GM12878 (cell line): ENCODE measurements at regions not wholly inside any gene's neighbourhood (a gene's known extent, or its start where the extent isn't known, plus 50 kb on each side); places are given as distances from the start of the nearest gene placed in this dataset.

Experiments used
- ATF7 ChIP-seq: fragments of 450-650 bp; IDR thresholded peaks from 2 replicates; pipeline ENCODE4 v1.6.1; 2016; ENCODE audit warnings: low read depth, mild to moderate bottlenecking
- BCL11A ChIP-seq: IDR thresholded peaks from 2 replicates; pipeline ENCODE4 v1.6.1; 2011; ENCODE audit warnings: low read depth, low read length
- CBFB ChIP-seq: IDR thresholded peaks from 2 replicates; pipeline ENCODE4 v1.6.1; 2016; ENCODE audit warnings: antibody characterized with exemption, low read depth
- CREB1 ChIP-seq: IDR thresholded peaks from 2 replicates; pipeline ENCODE4 v1.6.1; 2012; ENCODE audit warnings: low read depth, mild to moderate bottlenecking, inconsistent platforms
- EGR1 ChIP-seq, 2 experiments: IDR thresholded peaks; 1 replicate in 1 of 2; 2 replicates in 1 of 2; pipeline ENCODE4 v1.6.1; 2011 to 2012; ENCODE audit warnings: low read depth in 2 of 2, low read length in 2 of 2, borderline replicate concordance in 1 of 2, mild to moderate bottlenecking in 1 of 2, moderate library complexity in 1 of 2
- ESRRA ChIP-seq: IDR thresholded peaks from 2 replicates; pipeline ENCODE4 v1.6.1; 2012; ENCODE audit warnings: mild to moderate bottlenecking, low read length, improper control_type of control experiment
- EZH2 ChIP-seq: IDR thresholded peaks from 2 replicates; pipeline ENCODE4 v1.6.1; 2012; ENCODE audit warnings: low read depth, mild to moderate bottlenecking, control low read depth, inconsistent platforms, low read length, borderline replicate concordance; ENCODE audit not compliant: control insufficient read depth
- GABPA ChIP-seq: IDR thresholded peaks from 2 replicates; pipeline ENCODE4 v1.6.1; 2014; ENCODE audit warnings: antibody characterized with exemption, low read depth, mild to moderate bottlenecking, inconsistent platforms
- HDAC6 ChIP-seq: fragments of 200-600 bp; sonication (generic); IDR thresholded peaks from one replicate; pipeline ENCODE4 v1.8.0; 2017; ENCODE audit warnings: antibody characterized with exemption; ENCODE audit not compliant: unreplicated experiment
- IKZF2 ChIP-seq, 2 experiments: fragments of 450-650 bp; IDR thresholded peaks; 2 replicates each; pipeline ENCODE4 v1.6.1; 2017; ENCODE audit warnings: mild to moderate bottlenecking in 2 of 2, moderate library complexity in 2 of 2
- JUND ChIP-seq: IDR thresholded peaks from 2 replicates; pipeline ENCODE4 v1.6.1; 2012; ENCODE audit warnings: low read depth, mild to moderate bottlenecking, low read length, improper control_type of control experiment, moderate library complexity
- NFIC ChIP-seq: IDR thresholded peaks from 2 replicates; pipeline ENCODE4 v1.6.1; 2012; ENCODE audit warnings: low read depth, mild to moderate bottlenecking, inconsistent platforms, low read length, moderate library complexity
- NFYB ChIP-seq: IDR thresholded peaks from 2 replicates; pipeline ENCODE4 v1.6.1; 2011; ENCODE audit warnings: low read depth, mild to moderate bottlenecking, low read length, improper control_type of control experiment, moderate library complexity; ENCODE audit not compliant: insufficient read depth
- POU2F2 ChIP-seq: IDR thresholded peaks from 3 replicates; pipeline ENCODE4 v1.6.1; 2011; ENCODE audit warnings: low read depth, mild to moderate bottlenecking, low read length, borderline replicate concordance
- REST ChIP-seq: IDR thresholded peaks from 2 replicates; pipeline ENCODE4 v1.6.1; 2012; ENCODE audit warnings: mild to moderate bottlenecking, low read depth, low read length
- SIX5 ChIP-seq: IDR thresholded peaks from 2 replicates; pipeline ENCODE4 v1.6.1; 2011; ENCODE audit warnings: mild to moderate bottlenecking, low read depth, low read length, moderate library complexity; ENCODE audit not compliant: severe bottlenecking
- SMAD1 ChIP-seq: fragments of 450-650 bp; IDR thresholded peaks from 2 replicates; pipeline ENCODE4 v1.6.1; 2018; ENCODE audit warnings: mild to moderate bottlenecking, low read depth; ENCODE audit not compliant: partially characterized antibody
- SMC3 ChIP-seq: IDR thresholded peaks from 2 replicates; pipeline ENCODE4 v1.6.1; 2011; ENCODE audit warnings: low read length, improper control_type of control experiment, borderline replicate concordance
- STAT1 ChIP-seq: fragments of 450-650 bp; conservative IDR thresholded peaks from 2 replicates; pipeline ENCODE4 v1.6.1; 2014; ENCODE audit warnings: antibody characterized with exemption, mild to moderate bottlenecking
- ZBTB33 ChIP-seq: fragments of 450-650 bp; IDR thresholded peaks from 2 replicates; pipeline ENCODE4 v1.6.1; 2017; ENCODE audit warnings: mild to moderate bottlenecking
- ZBTB4 ChIP-seq: fragments of 450-650 bp; formaldehyde crosslinking; IDR thresholded peaks from 2 replicates; pipeline ENCODE4 v1.4.0; 2022; ENCODE audit warnings: mild to moderate bottlenecking, moderate library complexity
- ZNF384 ChIP-seq: IDR thresholded peaks from 2 replicates; pipeline ENCODE4 v1.6.1; 2012; ENCODE audit warnings: low read depth, mild to moderate bottlenecking, low read length, improper control_type of control experiment, borderline replicate concordance
- ZSCAN29 ChIP-seq: fragments of 450-650 bp; IDR thresholded peaks from 2 replicates; pipeline ENCODE4 v1.6.1; 2017; ENCODE audit warnings: mild to moderate bottlenecking, moderate library complexity

- no peak for TF ChIP-seq REST
- no peak for TF ChIP-seq JUND
- TF ChIP-seq HDAC6, result no peak
- peak; percentile 56; the same call in 1 of the 2 replicates for TF ChIP-seq BCL11A
- TF ChIP-seq POU2F2, result no peak
- no peak for TF ChIP-seq ZBTB33
- TF ChIP-seq ZBTB4, result no peak
- no peak for TF ChIP-seq ZSCAN29
- no peak for TF ChIP-seq SMAD1
- TF ChIP-seq CBFB, result no peak; the same call in 1 of the 2 replicates
- no peak for TF ChIP-seq SIX5
- no peak for TF ChIP-seq EGR1 (IDR thresholded peaks at IDR 0.05; ENCODE audit: borderline replicate concordance in 1 of 2, low read depth in 2 of 2, low read length in 2 of 2)
- no peak for TF ChIP-seq EZH2
- TF ChIP-seq SMC3, result peak; percentile 17; the same call in 1 of the 2 replicates
- peak; percentile 27; the same call in 1 of the 2 replicates for TF ChIP-seq ZNF384
- TF ChIP-seq CREB1, result peak; percentile 42
- TF ChIP-seq ESRRA, result no peak
- no peak for TF ChIP-seq NFYB
- TF ChIP-seq IKZF2 (IDR thresholded peaks at IDR 0.05), result peak; percentile 44 to 49; a peak in 2 of 4 replicates
- TF ChIP-seq ATF7, result peak; percentile 41; the same call in 1 of the 2 replicates
- TF ChIP-seq GABPA, result peak; percentile 26; the same call in 1 of the 2 replicates
- TF ChIP-seq STAT1, result no peak
- TF ChIP-seq NFIC, result peak; percentile 92
Observed at GRCh38 chr5:89342106-89342876, 459.3 kb upstream of the MEF2C start (continued).
